Endothelial cell of umbilical vein (primary cell): ENCODE measurements at regions not wholly inside any gene's neighbourhood (a gene's known extent, or its start where the extent isn't known, plus 50 kb on each side); places are given as distances from the start of the nearest gene placed in this dataset.

Source experiments
- BruUV-seq: library from RNA; stranded (reverse); fragments of 400-500 nt; replicated peaks from 2 replicates; lab custom pipeline; 2021; lab: Mats Ljungman, UMichigan
- CTCF ChIA-PET: fragments of 300-600, 350-600 bp; sonication (Branson Sonifier 250); formaldehyde crosslinking; loops from one replicate; lab custom pipeline; 2021; ENCODE audit warnings: antibody characterized with exemption, inconsistent platforms; lab: Charles Lee
- POLR2A ChIA-PET: fragments of 300-600, 350-600 bp; sonication (Branson Sonifier 250); formaldehyde crosslinking; loops from one replicate; lab custom pipeline; 2021; ENCODE audit warnings: antibody characterized with exemption, inconsistent platforms; lab: Charles Lee
- DNase-seq: peaks from one replicate; pipeline ENCODE4 v3.0.0-alpha.2; 2011; ENCODE audit warnings: low read depth, low spot score
- FAIRE-seq: peaks from 2 replicates; lab custom pipeline; 2011; peaks lifted over from hg19 to GRCh38; lab: Jason Lieb, UNC
- H2AFZ ChIP-seq: 2 replicates; pipeline ENCODE4 v1.6.0; 2012; ENCODE audit warnings: low read depth, low read length, control low read depth, inconsistent platforms
- H3K27ac ChIP-seq: 2 replicates; pipeline ENCODE4 v1.5.1; 2011; ENCODE audit warnings: low read depth, mild to moderate bottlenecking, control low read depth, low read length, moderate library complexity; ENCODE audit not compliant: insufficient read depth
- H3K27me3 ChIP-seq, 2 experiments: 2 replicates each; pipeline versions ENCODE4 v1.6.0 to v1.6.1; 2011; ENCODE audit warnings: low read length in 2 of 2, mixed read lengths in 1 of 2; ENCODE audit not compliant: control insufficient read depth in 2 of 2, insufficient read depth in 2 of 2
- H3K36me3 ChIP-seq, 2 experiments: 2 replicates in 1 of 2; 3 replicates in 1 of 2; pipeline ENCODE4 v1.5.1; 2011; ENCODE audit warnings: low read length in 2 of 2, mild to moderate bottlenecking in 1 of 2, moderate library complexity in 1 of 2; ENCODE audit not compliant: control insufficient read depth in 2 of 2, insufficient read depth in 2 of 2; ENCODE audit errors: extremely low read depth in 1 of 2
- H3K4me1 ChIP-seq: 3 replicates; pipeline ENCODE4 v1.5.1; 2011; ENCODE audit warnings: mild to moderate bottlenecking, low read length; ENCODE audit not compliant: control insufficient read depth, insufficient read depth; ENCODE audit errors: extremely low read depth
- H3K4me2 ChIP-seq: 2 replicates; pipeline ENCODE4 v1.6.1; 2011; ENCODE audit warnings: low read length, control low read depth, mixed read lengths; ENCODE audit not compliant: insufficient read depth
- H3K4me3 ChIP-seq, 3 experiments: fragments of 200-600 bp in 1 of 3; sonication (generic), shearing (Covaris generic) in 1 of 3; replicated peaks in 1 of 3; 2 replicates each; pipeline ENCODE4 v1.5.1; 2011 to 2016; ENCODE audit warnings: control low read depth in 3 of 3, low read length in 3 of 3, mild to moderate bottlenecking in 2 of 3, inconsistent platforms in 1 of 3, low read depth in 1 of 3, moderate library complexity in 1 of 3; ENCODE audit not compliant: insufficient read depth in 1 of 3
- H3K79me2 ChIP-seq: 2 replicates; pipeline ENCODE4 v1.6.0; 2012; ENCODE audit warnings: low read length, inconsistent platforms; ENCODE audit not compliant: control insufficient read depth, insufficient read depth
- H3K9ac ChIP-seq: replicated peaks from 2 replicates; pipeline ENCODE3; 2011; ENCODE audit warnings: low read length, control low read depth; ENCODE audit not compliant: insufficient read depth; ENCODE audit errors: extremely low read depth
- H3K9me1 ChIP-seq: replicated peaks from 3 replicates; pipeline ENCODE4 v1.6.0; 2011; ENCODE audit warnings: mild to moderate bottlenecking, low read length; ENCODE audit not compliant: control insufficient read depth, insufficient read depth; ENCODE audit errors: extremely low read depth
- H3K9me3 ChIP-seq: replicated peaks from 2 replicates; pipeline ENCODE4 v1.5.1; 2012; ENCODE audit warnings: low read length, inconsistent platforms; ENCODE audit not compliant: control insufficient read depth, insufficient read depth
- H4K20me1 ChIP-seq: replicated peaks from 2 replicates; pipeline ENCODE3; 2011; ENCODE audit warnings: mild to moderate bottlenecking, low read length; ENCODE audit not compliant: control insufficient read depth, insufficient read depth; ENCODE audit errors: extremely low read depth
- EZH2 ChIP-seq: IDR thresholded peaks from 2 replicates; pipeline ENCODE4 v1.6.1; 2012; ENCODE audit warnings: borderline replicate concordance, low read depth, mild to moderate bottlenecking, moderate library complexity, low read length, inconsistent platforms; ENCODE audit not compliant: severe bottlenecking
- FOS ChIP-seq: IDR thresholded peaks from 2 replicates; pipeline ENCODE4 v1.6.1; 2011; ENCODE audit warnings: mild to moderate bottlenecking, low read length, moderate library complexity, borderline replicate concordance; ENCODE audit not compliant: insufficient read depth
- GATA2 ChIP-seq: IDR thresholded peaks from 2 replicates; pipeline ENCODE4 v1.7.0; 2011; ENCODE audit warnings: low read depth, mild to moderate bottlenecking, moderate library complexity, mixed read lengths, low read length; ENCODE audit not compliant: insufficient read length, insufficient read depth
- JUN ChIP-seq: IDR thresholded peaks from 2 replicates; pipeline ENCODE4 v1.6.1; 2011; ENCODE audit warnings: borderline replicate concordance, low read depth; ENCODE audit not compliant: insufficient read length, insufficient read depth
- MYC ChIP-seq: IDR thresholded peaks from one replicate; pipeline ENCODE4 v1.6.1; 2011; ENCODE audit warnings: mild to moderate bottlenecking, low read depth, low read length
- POLR2A ChIP-seq: IDR thresholded peaks from 2 replicates; pipeline ENCODE4 v1.6.1; 2012; ENCODE audit warnings: low read depth, mild to moderate bottlenecking, control low read depth, low read length
- POLR2AphosphoS5 ChIP-seq: IDR thresholded peaks from 2 replicates; pipeline ENCODE4 v1.6.1; 2012; ENCODE audit warnings: low read depth, mild to moderate bottlenecking, control low read depth, low read length, moderate library complexity; ENCODE audit not compliant: insufficient read depth
- dilution Hi-C: fragments of 300-500 bp; cut with MboI; formaldehyde crosslinking; loops from one replicate; pipeline ENCODE4 v1.15.0; 2019; ENCODE audit warnings: low sequenced_read_pairs; ENCODE audit not compliant: extremely low pct_ligation_motif_present
- intact Hi-C: fragments of 100-400 bp; cut with micrococcal nuclease; formaldehyde crosslinking; loops from one replicate; pipeline ENCODE4 v1.10.0; 2022
- TF ChIP-seq, protein P1 (sequence below), 2 donors: IDR thresholded peaks; 1 replicate in 1 of 2; 2 replicates in 1 of 2; pipeline ENCODE4 v1.5.1; 2011; ENCODE audit warnings: low read length in 2 of 2, mild to moderate bottlenecking in 2 of 2, moderate library complexity in 2 of 2, control low read depth in 1 of 2, inconsistent platforms in 1 of 2, low read depth in 1 of 2; ENCODE audit not compliant: insufficient read depth in 1 of 2; ENCODE audit errors: extremely low read depth in 1 of 2
- TF ChIP-seq, protein P2 (sequence below): IDR thresholded peaks from 2 replicates; pipeline ENCODE4 v1.6.1; 2011; ENCODE audit not compliant: insufficient read depth, insufficient read length

DNA sequence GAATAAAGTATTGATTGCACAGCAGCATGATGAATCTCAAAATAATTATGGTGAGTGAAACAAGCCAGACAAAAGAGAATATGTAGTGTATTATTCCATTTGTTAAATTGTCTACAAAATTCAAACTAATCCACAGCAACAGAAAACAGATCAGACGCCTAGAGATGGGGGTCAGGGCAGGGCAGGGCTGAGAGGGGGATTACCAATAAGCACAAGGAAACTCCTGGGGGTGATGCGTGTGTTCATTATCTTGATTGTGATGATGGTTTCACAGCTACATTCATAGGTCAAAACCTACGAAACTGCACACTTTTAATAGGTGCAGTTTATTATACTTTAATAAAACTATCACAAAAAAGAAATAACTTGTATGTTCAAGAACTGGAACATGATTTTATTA lies 132.7 kb upstream of the CDK6 start:
- BruUV-seq: no TSS peak
- Histone ChIP-seq H3K27me3 (peaks cover 2% of the 10 kb centered on the region in 2 experiments), H2AFZ (no peak overlapping the region), H3K4me2 (no peak overlapping the region), H3K9me3 (no peaks in the 10 kb centered on the region), H3K4me1 (no peaks in the 10 kb centered on the region), H3K9ac (no peak overlapping the region), H3K4me3 (no peak overlapping the region), H3K9me1 (no peaks in the 10 kb centered on the region), H4K20me1 (no peaks in the 10 kb centered on the region), H3K27ac (no peak overlapping the region), H3K79me2 (no peaks in the 10 kb centered on the region), H3K36me3 (no peaks in the 10 kb centered on the region)
- POLR2A ChIA-PET: no interaction called here
- TF ChIP-seq POLR2AphosphoS5: no peak
- TF ChIP-seq POLR2A: no peak
- TF ChIP-seq EZH2: no peak
- TF ChIP-seq JUN: no peak
- no peak for TF ChIP-seq FOS
- no peak for TF ChIP-seq MYC
- TF ChIP-seq, protein P1, sequence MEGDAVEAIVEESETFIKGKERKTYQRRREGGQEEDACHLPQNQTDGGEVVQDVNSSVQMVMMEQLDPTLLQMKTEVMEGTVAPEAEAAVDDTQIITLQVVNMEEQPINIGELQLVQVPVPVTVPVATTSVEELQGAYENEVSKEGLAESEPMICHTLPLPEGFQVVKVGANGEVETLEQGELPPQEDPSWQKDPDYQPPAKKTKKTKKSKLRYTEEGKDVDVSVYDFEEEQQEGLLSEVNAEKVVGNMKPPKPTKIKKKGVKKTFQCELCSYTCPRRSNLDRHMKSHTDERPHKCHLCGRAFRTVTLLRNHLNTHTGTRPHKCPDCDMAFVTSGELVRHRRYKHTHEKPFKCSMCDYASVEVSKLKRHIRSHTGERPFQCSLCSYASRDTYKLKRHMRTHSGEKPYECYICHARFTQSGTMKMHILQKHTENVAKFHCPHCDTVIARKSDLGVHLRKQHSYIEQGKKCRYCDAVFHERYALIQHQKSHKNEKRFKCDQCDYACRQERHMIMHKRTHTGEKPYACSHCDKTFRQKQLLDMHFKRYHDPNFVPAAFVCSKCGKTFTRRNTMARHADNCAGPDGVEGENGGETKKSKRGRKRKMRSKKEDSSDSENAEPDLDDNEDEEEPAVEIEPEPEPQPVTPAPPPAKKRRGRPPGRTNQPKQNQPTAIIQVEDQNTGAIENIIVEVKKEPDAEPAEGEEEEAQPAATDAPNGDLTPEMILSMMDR (IDR thresholded peaks at IDR 0.05; ENCODE audit: extremely low read depth in 1 of 2, insufficient read depth in 1 of 2, low read depth in 1 of 2, low read length in 2 of 2): no peak
- TF ChIP-seq GATA2: no peak
- TF ChIP-seq, protein P2, sequence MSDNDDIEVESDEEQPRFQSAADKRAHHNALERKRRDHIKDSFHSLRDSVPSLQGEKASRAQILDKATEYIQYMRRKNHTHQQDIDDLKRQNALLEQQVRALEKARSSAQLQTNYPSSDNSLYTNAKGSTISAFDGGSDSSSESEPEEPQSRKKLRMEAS: no peak
- intact Hi-C loops: no loop called here
- DNase-seq (no peak), FAIRE-seq (no peak)
- dilution Hi-C loops: no loop called here
- CTCF ChIA-PET: interaction anchor here (1.5 kb wide), 1 partner anchor 16 kb away, joined by 4 read pairs; no protein-coding TSS in a partner anchor
